ENCODE measurements at regions not wholly inside any gene's neighbourhood (a gene's known extent, or its start where the extent isn't known, plus 50 kb on each side); places are given as distances from the start of the nearest gene placed in this dataset.
"Not testable (repeated sequence)": the region's sequence is repeated elsewhere in the genome, so short reads cannot be mapped to it uniquely, and the experiment has no call there.

- DNase-seq, result no peak
These were observed 211.2 kb upstream of the LRIG3 start for GRCh38 chr12:59131462-59131861.

GRCh38 chr12:59122784-59123183 is 202.5 kb upstream of the LRIG3 start:
- DNase-seq, result no peak

- DNase-seq, result no peak
These were observed 201.1 kb upstream of the LRIG3 start for GRCh38 chr12:59121451-59121850.

- no peak for DNase-seq
These were observed 199.4 kb upstream of the LRIG3 start for GRCh38 chr12:59119676-59120075.

- no peak for DNase-seq
These were observed 198.1 kb upstream of the LRIG3 start for GRCh38 chr12:59118356-59118755.

- DNase-seq, result no peak
These were observed 195.7 kb upstream of the LRIG3 start for GRCh38 chr12:59115995-59116394.

GRCh38 chr12:59115526-59115925 is 195.2 kb upstream of the LRIG3 start:
- no peak for DNase-seq

- DNase-seq, result peak in 1 of 2 experiments; percentile 12
These were observed 193.7 kb upstream of the LRIG3 start for GRCh38 chr12:59113831-59114615.

- DNase-seq, result no peak
These were observed 191.5 kb upstream of the LRIG3 start for GRCh38 chr12:59111851-59112250.

GRCh38 chr12:59108516-59108915 is 188.2 kb upstream of the LRIG3 start:
- DNase-seq, result not testable (repeated sequence)

GRCh38 chr12:59100585-59100984 is 180.3 kb upstream of the LRIG3 start:
- DNase-seq, result no peak

GRCh38 chr12:59097876-59098275 is 177.6 kb upstream of the LRIG3 start:
- no peak for DNase-seq

GRCh38 chr12:59096246-59096645 is 175.9 kb upstream of the LRIG3 start:
- DNase-seq, result no peak

- DNase-seq, result no peak
These were observed 172.9 kb upstream of the LRIG3 start for GRCh38 chr12:59093073-59093772.

- DNase-seq, result no peak
These were observed 168.4 kb upstream of the LRIG3 start for GRCh38 chr12:59088673-59089072.

- no peak for DNase-seq
These were observed 167.4 kb upstream of the LRIG3 start for GRCh38 chr12:59087691-59088090.

GRCh38 chr12:59087077-59087673 is 166.9 kb upstream of the LRIG3 start:
- no peak for DNase-seq

GRCh38 chr12:59086126-59086525 is 165.8 kb upstream of the LRIG3 start:
- DNase-seq, result no peak

GRCh38 chr12:59085690-59086089 is 165.4 kb upstream of the LRIG3 start:
- DNase-seq, result no peak

- DNase-seq, result no peak
These were observed 164.4 kb upstream of the LRIG3 start for GRCh38 chr12:59084511-59085375.

- DNase-seq, result no peak
These were observed 162.6 kb upstream of the LRIG3 start for GRCh38 chr12:59082952-59083351.

- no peak for DNase-seq
These were observed 159.8 kb upstream of the LRIG3 start for GRCh38 chr12:59080101-59080500.

GRCh38 chr12:59079472-59079871 is 159.2 kb upstream of the LRIG3 start:
- DNase-seq, result no peak

Measured in stimulated activated CD4-positive, alpha-beta T cell treated with anti-CD3 and anti-CD28 coated beads, Interleukin-4, amount 100 ng/mL, for 4 hours (primary cell).